WERI-Rb-1 (cell line): ENCODE measurements at regions not wholly inside any gene's neighbourhood (a gene's known extent, or its start where the extent isn't known, plus 50 kb on each side); places are given as distances from the start of the nearest gene placed in this dataset.

Experiments
- DNase-seq: peaks from one replicate; pipeline ENCODE4 v3.0.0-alpha.2; 2020
- H3K27ac ChIP-seq: fragments of 250-450 bp; sonication (Bioruptor Pico); 2 replicates; pipeline ENCODE4 v1.5.1; 2020; ENCODE audit warnings: mild to moderate bottlenecking, moderate library complexity
- H3K27me3 ChIP-seq: fragments of 250-450 bp; sonication (Bioruptor Pico); 2 replicates; pipeline ENCODE4 v1.5.1; 2021; ENCODE audit warnings: mild to moderate bottlenecking, low read depth, moderate library complexity; ENCODE audit not compliant: insufficient read depth, severe bottlenecking
- H3K36me3 ChIP-seq: fragments of 250-450 bp; sonication (Bioruptor Pico); 2 replicates; pipeline ENCODE4 v1.5.1; 2020; ENCODE audit warnings: mild to moderate bottlenecking, moderate library complexity
- H3K4me3 ChIP-seq: 2 replicates; pipeline ENCODE4 v1.5.1; 2011; ENCODE audit warnings: low read depth, mild to moderate bottlenecking, control low read depth, low read length
- H3K9me3 ChIP-seq: fragments of 250-450 bp; sonication (Bioruptor Pico); 2 replicates; pipeline ENCODE4 v1.5.1; 2021; ENCODE audit warnings: mild to moderate bottlenecking, moderate library complexity; ENCODE audit not compliant: severe bottlenecking
- CTCF ChIP-seq: IDR thresholded peaks from 2 replicates; pipeline ENCODE4 v1.5.1; 2011; ENCODE audit warnings: low read depth, mild to moderate bottlenecking, control low read depth, inconsistent platforms, low read length

GRCh38 chr2:100206731-100207255, 64.4 kb upstream of the AFF3 start:
- no peak for TF ChIP-seq CTCF
- H3K27ac ChIP-seq: no peak overlapping the region
- no peaks in the 10 kb centered on the region for H3K9me3 ChIP-seq
- H3K4me3 ChIP-seq: no peak overlapping the region
- no peaks in the 10 kb centered on the region for H3K36me3 ChIP-seq
- H3K27me3 ChIP-seq: no peaks in the 10 kb centered on the region
- no peak for DNase-seq

GRCh38 chr2:100205174-100205573, 62.8 kb upstream of the AFF3 start:
- Histone ChIP-seq H3K36me3 (no peaks in the 10 kb centered on the region), H3K4me3 (no peak overlapping the region), H3K27me3 (no peaks in the 10 kb centered on the region), H3K27ac (no peak overlapping the region), H3K9me3 (no peaks in the 10 kb centered on the region)
- TF ChIP-seq CTCF: no peak
- no peak for DNase-seq

- H3K27me3 ChIP-seq: no peaks in the 10 kb centered on the region
- no peak for DNase-seq
- H3K36me3 ChIP-seq: no peaks in the 10 kb centered on the region
- no peak overlapping the region for H3K27ac ChIP-seq
- H3K9me3 ChIP-seq: no peaks in the 10 kb centered on the region
- no peak for TF ChIP-seq CTCF
- H3K4me3 ChIP-seq: no peak overlapping the region
Observed at GRCh38 chr2:100202567-100202966, 60.2 kb upstream of the AFF3 start.

- Histone ChIP-seq H3K4me3 (no peak overlapping the region), H3K36me3 (no peaks in the 10 kb centered on the region), H3K9me3 (no peaks in the 10 kb centered on the region), H3K27ac (no peak overlapping the region), H3K27me3 (no peaks in the 10 kb centered on the region)
- no peak for TF ChIP-seq CTCF
- DNase-seq: no peak
Observed at GRCh38 chr2:100200985-100201384, 58.6 kb upstream of the AFF3 start.

GRCh38 chr2:100199421-100199820, 57.0 kb upstream of the AFF3 start:
- no peak for TF ChIP-seq CTCF
- no peaks in the 10 kb centered on the region for H3K27me3 ChIP-seq
- no peak overlapping the region for H3K27ac ChIP-seq
- no peaks in the 10 kb centered on the region for H3K9me3 ChIP-seq
- no peaks in the 10 kb centered on the region for H3K36me3 ChIP-seq
- no peak overlapping the region for H3K4me3 ChIP-seq
- no peak for DNase-seq

GRCh38 chr2:100198461-100199230, 56.3 kb upstream of the AFF3 start:
- no peaks in the 10 kb centered on the region for H3K36me3 ChIP-seq
- no peaks in the 10 kb centered on the region for H3K9me3 ChIP-seq
- DNase-seq: no peak
- TF ChIP-seq CTCF: no peak
- no peak overlapping the region for H3K27ac ChIP-seq
- no peaks in the 10 kb centered on the region for H3K27me3 ChIP-seq
- H3K4me3 ChIP-seq: no peak overlapping the region
